ENCODE measurements at regions not wholly inside any gene's neighbourhood (a gene's known extent, or its start where the extent isn't known, plus 50 kb on each side); places are given as distances from the start of the nearest gene placed in this dataset.

- CTCF ChIA-PET = no interaction called here
Observed at GRCh38 chr2:17086990-17087389, 421.4 kb upstream of the CYRIA start.

GRCh38 chr2:17085546-17086202 lies 420.0 kb upstream of the CYRIA start:
- Histone ChIP-seq H3K36me3 (ENCODE audit: control insufficient read depth, insufficient read depth, low read length) (no peaks in the 10 kb centered on the region), H3K4me1 (ENCODE audit: control insufficient read depth, insufficient read depth, low read length) (no peaks in the 10 kb centered on the region), H3K9me3 (ENCODE audit: control insufficient read depth, insufficient read depth, low read depth, low read length) (no peaks in the 10 kb centered on the region), H3K4me3 (ENCODE audit: low read depth in 2 of 2, low read length in 2 of 2) (no peak overlapping the region), H3K27ac (ENCODE audit: low read length) (no peak overlapping the region), H3K27me3 (ENCODE audit: control insufficient read depth, insufficient read depth, low read length) (no peaks in the 10 kb centered on the region)
- CTCF ChIA-PET = no interaction called here
- no TSS peak for BruUV-seq (replicated peaks)
- POLR2A ChIA-PET = interaction anchor here (0.6 kb wide), 1 partner anchor 10 kb away, joined by 3 read pairs; no protein-coding TSS in a partner anchor
- no peak for TF ChIP-seq SIN3A (IDR thresholded peaks at IDR 0.05; ENCODE audit: borderline replicate concordance, insufficient read depth, low read depth, low read length)
- no peak for TF ChIP-seq POLR2AphosphoS5 (IDR thresholded peaks at IDR 0.05; ENCODE audit: low read depth, low read length)
- TF ChIP-seq REST (IDR thresholded peaks at IDR 0.05; ENCODE audit: insufficient read depth in 1 of 2, low read depth in 2 of 2, low read length in 1 of 2) = no peak
- TF ChIP-seq TCF7L2 (IDR thresholded peaks at IDR 0.05; ENCODE audit: low read depth, low read length) = no peak
- no peak for TF ChIP-seq CTCF (IDR thresholded peaks at IDR 0.05)
- DNase-seq (ENCODE audit: low read depth, low spot score) = no peak
- no peak for ATAC-seq
- intact Hi-C loops (cut with micrococcal nuclease; ENCODE audit: unreplicated experiment) = no loop called here
- in situ Hi-C loops (cut with HindIII; ENCODE audit: low pct_unique_long_range_greater_than_20kb, low sequenced_read_pairs) = no loop called here

More at GRCh38 chr2:17086990-17087389, 421.4 kb upstream of the CYRIA start:
- Histone ChIP-seq H3K9me3 (ENCODE audit: control insufficient read depth, insufficient read depth, low read depth, low read length) (no peaks in the 10 kb centered on the region), H3K4me1 (ENCODE audit: control insufficient read depth, insufficient read depth, low read length) (no peaks in the 10 kb centered on the region), H3K4me3 (ENCODE audit: low read depth in 2 of 2, low read length in 2 of 2) (no peak overlapping the region), H3K36me3 (ENCODE audit: control insufficient read depth, insufficient read depth, low read length) (no peaks in the 10 kb centered on the region; the same call in 1 of the 2 replicates), H3K27ac (ENCODE audit: low read length) (no peak overlapping the region), H3K27me3 (ENCODE audit: control insufficient read depth, insufficient read depth, low read length) (no peaks in the 10 kb centered on the region)
- BruUV-seq (replicated peaks) = no TSS peak
- ATAC-seq (no peak), DNase-seq (ENCODE audit: low read depth, low spot score) (no peak)
- POLR2A ChIA-PET = no interaction called here
- in situ Hi-C loops (cut with HindIII; ENCODE audit: low pct_unique_long_range_greater_than_20kb, low sequenced_read_pairs) (no loop called here), intact Hi-C loops (cut with micrococcal nuclease; ENCODE audit: unreplicated experiment) (no loop called here)
- TF ChIP-seq SIN3A (IDR thresholded peaks at IDR 0.05; ENCODE audit: borderline replicate concordance, insufficient read depth, low read depth, low read length) = no peak
- TF ChIP-seq POLR2AphosphoS5 (IDR thresholded peaks at IDR 0.05; ENCODE audit: low read depth, low read length) = no peak
- no peak for TF ChIP-seq TCF7L2 (IDR thresholded peaks at IDR 0.05; ENCODE audit: low read depth, low read length)
- no peak for TF ChIP-seq CTCF (IDR thresholded peaks at IDR 0.05)
- no peak for TF ChIP-seq REST (IDR thresholded peaks at IDR 0.05; ENCODE audit: insufficient read depth in 1 of 2, low read depth in 2 of 2, low read length in 1 of 2)

Data from Panc1 (cell line).